ENCODE measurements at regions not wholly inside any gene's neighbourhood (a gene's known extent, or its start where the extent isn't known, plus 50 kb on each side); places are given as distances from the start of the nearest gene placed in this dataset.

DNA sequence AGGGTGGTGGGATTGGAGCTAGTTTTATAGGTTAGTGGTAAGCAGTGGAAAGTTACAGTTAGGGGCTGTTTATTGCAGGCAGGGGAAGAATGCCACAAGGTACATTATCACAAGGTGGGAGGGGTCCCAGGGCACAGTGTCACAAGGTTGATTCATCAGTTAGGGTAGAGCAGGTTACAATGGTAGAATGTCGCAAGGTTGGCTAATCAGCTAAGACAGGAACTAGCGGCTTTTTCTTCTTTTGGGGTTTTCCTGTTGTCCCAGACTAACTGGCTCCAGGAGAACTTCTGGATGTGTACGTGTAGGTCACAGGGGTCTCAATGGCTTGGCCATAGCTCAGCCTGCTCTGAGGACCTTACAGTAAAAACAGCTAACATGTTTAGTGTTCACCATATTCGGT lies 1221.1 kb downstream of the SLITRK1 start:
- DNase-seq = no peak

DNA sequence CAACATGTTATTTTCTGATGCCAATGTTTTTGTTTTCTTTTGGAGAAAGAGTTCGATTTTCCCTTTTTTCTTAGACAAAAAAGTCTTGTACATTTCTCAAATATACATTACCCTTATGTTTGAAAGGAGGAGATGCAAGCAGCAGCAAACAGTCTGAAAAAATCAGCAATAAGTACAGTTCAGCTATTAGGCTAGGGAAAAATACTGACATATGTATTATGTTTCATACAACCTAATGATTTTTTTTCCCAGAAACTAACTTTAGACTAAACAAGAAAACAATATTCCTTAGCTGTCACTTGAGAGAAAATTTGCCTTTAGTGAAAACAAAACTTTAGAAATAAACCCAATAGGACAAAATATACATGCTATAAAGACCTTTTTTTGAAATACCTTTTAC lies 1223.5 kb downstream of the SLITRK1 start:
- no peak for DNase-seq

DNA sequence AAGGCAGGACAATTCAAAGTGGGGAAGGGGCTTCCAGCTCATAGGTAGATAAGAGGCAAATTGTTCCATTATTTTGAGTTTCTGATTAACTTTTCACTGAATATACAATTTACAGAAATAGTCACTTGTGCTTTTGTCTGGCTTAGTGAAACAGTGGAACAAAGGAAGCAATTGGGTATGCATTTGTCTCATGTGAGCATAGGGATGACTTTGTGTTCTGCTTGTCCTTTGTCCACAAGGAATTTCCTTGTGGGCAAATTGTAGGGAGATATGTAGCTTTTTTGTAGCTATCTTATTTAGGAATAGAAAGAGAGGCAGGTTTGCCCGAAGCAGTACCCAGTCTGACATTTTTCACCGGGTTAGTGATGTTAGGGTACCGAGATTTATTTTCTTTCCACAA lies 1224.8 kb downstream of the SLITRK1 start:
- no peak for DNase-seq

DNA sequence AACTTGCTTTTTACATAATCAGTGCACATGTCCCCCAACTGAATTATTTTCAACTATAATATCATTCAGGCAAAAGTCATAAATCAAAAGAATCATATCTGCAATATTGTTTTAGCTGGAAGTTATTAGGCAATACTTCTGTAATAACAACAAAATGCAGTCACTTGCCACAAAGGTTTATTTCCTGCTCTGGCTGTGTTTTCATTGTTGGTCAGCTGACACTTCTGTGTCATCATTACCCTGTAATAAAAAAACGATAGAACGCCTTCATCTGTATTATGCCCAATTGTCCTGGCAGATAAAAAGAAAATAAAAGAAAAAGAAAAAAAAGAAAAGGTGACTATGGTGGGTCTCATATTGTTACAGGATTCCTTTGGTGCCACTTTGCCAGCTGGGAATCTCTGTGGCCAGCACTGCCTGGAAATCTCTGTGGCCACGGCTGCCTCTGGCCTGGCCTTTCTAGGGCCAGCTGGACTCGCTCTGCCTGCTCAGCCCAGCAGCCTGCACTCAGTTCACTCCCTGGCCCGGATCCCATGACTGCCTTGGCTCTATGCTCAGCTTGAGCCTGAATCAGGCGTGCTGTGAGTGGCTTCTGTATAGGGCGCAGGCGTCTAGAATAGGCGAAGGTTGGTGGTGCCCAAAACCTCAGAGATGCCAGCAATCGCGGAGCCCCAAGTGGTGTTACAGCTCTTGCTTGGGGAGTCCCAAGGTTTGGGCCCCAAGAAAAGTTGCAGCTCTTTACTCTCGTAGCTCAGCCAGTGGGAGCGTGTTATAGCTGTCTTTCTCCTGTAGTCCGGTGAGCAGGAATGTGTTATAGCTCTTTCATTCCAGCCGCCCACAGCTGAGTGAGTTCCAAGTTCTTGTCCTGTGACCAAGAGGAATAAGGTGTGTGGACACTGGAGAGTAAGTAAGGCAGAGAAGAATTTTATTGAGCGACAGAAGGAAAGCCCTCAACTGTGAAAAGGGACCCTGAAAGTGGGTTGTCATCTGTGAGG lies 1227.1 kb downstream of the SLITRK1 start:
- DNase-seq = peak; percentile 6

DNA sequence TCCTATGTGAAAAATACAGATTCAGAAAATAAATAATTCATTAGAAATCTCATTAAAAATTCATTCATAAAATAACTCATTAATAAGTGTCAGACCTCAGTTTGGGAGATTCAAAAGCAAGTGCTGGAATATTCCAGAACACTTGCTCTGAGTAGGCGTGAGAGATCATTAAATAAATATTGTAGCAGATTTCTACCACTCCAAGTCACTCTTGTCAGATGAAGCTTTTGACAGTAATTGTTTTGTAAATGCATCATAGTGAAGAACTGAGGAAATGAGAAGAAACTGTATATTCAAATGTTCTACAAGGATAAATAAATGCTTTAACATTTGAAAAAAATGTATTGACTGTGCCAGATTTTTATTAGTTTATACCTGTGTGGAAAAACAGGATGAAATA lies 1228.1 kb downstream of the SLITRK1 start:
- DNase-seq = no peak

DNA sequence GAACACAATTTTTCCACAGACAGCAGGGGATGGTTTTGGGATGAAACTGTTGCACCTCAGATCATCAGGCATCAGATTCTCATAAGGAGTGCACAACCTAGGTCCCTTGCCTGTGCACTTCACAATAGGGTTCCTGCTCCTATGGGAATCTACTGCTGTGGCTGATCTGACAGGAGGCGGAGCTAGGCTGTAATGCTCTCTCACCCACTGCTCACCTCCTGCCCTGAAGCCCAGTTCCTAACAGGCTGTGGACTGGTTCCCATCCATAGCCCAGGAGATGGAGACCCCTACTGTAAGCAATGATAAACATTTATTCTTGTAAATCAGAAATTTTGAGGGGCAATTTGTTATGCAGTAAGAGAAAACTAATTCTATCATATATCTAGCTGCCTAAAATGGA lies 1234.7 kb downstream of the SLITRK1 start:
- no peak for DNase-seq

DNA sequence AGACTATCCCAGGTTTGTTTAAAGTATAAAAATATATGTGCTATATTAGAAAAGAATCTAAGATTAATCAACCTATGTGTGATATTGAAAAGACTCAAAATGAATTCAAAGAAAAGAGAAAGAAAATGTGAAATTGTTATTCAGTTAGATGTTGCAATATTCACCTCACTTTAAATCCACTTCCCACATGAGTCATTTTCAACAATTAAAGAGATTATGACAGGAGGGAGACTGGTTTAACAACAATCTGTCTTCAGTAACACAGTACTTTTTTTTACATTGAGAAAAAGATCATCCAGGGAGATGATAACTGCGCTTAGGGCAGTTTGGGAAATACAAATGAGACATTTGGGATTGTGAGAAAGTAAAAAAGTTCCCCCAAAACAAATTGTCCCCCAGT lies 1246.2 kb downstream of the SLITRK1 start:
- peak; percentile 10 for DNase-seq

DNA sequence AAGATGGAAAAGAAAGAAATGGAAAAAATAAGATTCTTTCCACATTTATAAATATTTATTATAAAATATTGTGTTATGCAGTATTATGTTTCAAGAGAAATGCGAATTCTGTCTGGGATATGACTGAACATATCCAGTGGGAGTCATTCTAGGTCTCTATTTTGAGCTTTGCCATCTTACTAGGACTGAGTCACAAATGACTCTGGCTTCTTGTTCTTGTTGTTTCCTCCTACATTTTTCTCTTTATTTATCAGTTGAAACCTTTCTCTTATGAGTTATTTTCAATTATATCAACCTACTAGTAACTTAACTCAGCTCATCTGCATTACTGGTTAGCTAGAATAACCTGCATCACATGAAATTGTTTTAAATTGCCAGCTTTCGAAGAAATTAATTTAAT lies 1247.3 kb downstream of the SLITRK1 start:
- DNase-seq = no peak

DNA sequence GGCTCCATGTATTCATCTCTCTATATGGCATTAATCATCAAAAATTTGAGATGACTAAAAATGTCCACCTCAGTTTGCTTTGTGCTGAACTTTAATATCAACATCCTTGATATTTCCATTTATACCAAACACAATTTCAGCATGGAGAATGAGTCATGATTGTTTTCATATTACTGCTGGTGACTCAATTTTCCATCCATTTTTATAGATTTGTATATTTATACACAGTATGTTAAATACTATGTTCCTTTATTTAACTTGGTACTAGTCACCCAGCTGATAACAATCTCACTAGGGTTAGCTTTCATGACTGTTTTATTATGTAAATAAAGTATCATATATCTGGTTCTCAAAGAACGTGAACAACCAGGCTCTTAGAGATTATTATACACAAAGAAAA lies 1255.1 kb downstream of the SLITRK1 start:
- peak; percentile 53 for DNase-seq

DNA sequence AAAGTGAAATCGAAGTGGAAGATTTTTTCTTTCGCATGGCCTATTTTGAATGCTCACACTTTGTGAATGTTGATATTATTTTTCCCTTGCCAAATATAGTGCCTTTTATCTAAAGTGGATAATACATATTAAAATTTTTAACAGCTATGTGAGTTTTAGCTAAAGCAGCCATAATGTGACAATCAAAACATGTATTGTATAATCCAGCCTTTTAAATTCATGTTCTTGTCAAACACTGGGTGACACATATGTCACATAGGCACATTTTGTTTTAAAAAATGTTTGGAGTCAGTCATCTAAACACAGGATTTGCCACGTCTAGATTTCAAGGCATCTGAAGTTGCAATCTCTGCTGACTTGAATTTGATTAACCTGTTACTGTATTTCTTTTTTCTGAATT lies 1256.6 kb downstream of the SLITRK1 start:
- no peak for DNase-seq

DNA sequence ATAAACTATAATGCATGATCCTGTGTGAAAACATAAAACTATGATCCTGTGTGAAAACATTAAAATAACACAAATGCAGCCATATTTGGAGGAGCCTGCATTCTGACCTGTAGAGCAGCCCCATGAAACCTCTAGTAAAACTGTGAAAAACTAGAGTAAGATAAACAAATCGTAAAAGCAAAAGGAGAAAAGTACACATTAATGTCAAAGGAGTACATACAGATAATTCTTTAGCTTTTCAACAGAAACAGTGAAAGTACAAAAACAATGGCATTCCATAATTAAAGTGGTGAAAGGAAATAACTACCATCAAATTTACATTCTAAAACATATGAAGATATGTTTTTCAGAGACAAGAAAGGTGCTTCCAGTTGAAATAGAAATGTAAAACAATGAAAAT lies 1267.2 kb downstream of the SLITRK1 start:
- no peak for DNase-seq

DNA sequence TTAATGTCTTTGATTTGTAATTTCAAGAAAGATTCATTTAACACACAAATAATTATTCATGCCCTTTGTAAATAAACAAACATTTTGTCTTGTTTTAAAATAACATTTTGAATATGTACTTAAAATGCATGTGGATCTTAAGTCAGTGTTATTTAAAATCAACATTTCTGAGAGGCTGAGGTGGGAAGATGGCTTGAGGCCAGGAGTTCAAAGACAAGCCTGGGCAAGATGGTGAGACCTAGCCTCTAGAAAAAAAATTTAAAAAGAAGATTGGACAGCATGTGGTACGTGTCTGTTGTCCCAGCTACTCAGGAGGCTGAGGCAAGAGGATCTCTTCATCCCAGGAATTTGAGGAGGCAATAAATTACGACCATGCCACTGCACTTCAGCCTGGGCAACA lies 1268.2 kb downstream of the SLITRK1 start:
- DNase-seq = no peak

DNA sequence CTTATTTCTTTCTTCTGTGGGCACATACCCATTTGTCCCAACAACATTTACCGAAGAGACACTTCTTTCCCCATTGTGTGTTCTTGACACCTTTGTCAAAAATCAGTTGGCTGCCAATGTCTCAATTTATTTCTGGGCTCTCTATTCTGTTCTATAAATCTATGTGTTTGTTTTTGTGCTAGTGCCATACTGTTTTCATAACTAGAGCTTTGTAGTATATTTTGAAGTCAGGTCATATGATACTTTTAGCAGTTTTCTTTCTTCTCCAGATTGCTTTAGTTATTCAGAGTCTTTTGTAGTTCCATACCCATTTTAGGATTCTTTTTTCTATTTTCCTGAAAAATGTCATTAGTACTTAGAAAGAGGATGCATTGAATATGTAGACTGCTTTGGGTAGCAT lies 1276.3 kb downstream of the SLITRK1 start:
- DNase-seq = no peak

DNA sequence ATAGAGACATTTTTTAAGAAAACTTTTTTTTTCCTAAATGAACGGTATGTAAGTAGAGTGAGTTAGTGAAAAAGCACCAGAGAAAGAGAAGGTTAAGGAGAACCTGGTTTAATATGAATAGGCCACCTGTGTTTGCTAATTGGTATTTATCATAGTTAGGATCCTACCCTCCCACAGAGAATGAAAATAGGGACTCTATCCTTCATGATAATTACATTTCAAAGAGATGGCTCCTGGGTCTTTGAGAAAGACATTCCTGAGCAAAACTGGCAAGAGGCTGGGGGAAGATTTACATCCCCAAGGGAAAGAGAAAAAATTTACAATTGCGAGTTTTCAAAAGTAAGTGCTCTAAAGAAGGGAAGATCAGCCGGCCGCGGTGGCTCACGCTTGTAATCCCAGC lies 1284.5 kb downstream of the SLITRK1 start:
- no peak for DNase-seq

DNA sequence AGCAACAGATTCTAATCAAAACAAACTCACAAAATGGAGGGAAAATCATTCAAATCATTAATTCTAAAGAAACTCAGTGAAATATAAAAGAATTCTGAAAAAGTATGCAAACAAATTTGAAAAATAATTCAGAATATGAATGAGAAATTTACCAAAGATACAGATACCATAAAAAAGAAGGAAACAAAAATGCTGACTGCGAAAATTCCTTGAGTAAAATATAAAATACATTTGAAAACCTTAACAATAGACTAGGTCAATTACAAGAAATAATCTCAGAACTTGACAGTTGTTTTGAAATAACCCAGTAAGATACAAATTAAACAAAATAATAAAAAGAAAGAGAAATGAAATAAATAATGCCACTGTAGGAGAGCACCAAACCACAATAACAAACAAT lies 1289.0 kb downstream of the SLITRK1 start:
- DNase-seq = no peak

DNA sequence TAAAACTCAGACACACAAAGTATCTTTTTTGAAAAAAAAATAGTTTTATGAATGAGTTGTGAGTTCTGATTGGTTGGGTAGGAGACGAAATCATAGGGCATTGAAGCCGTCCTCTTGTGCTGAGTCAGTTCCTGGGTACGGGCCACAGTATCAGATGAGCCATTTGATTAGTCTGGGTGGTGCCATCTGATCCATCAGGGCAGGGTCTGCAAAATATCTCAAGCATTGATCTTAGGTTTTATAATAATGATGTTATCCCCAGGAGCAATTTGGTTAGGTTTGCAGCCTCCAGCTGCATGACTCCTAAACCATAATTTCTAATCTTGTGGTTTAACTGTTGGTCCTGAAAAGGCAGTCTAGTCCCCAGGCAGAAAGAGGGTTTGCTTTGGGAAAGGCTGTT lies 1310.6 kb downstream of the SLITRK1 start:
- no peak for DNase-seq

DNA sequence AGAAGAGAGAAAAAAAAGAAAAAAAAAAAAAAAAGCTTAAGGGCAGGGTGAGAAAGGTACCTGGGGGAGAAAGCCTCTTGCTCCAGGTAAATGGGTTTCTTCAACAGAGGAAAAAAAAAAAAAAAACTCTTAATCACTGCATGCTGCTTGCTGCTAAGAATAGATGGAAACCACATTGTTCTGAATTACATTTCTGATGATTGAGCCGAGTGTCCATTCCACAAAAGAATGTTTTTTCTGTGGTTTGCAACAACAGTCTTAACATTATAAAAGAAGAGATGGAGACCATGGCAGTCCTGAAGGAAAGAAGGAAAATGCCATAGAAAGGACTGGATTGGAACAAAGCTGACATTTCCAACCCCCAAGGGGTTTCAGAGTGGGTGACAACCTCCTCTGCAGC lies 1312.7 kb downstream of the SLITRK1 start:
- no peak for DNase-seq

DNA sequence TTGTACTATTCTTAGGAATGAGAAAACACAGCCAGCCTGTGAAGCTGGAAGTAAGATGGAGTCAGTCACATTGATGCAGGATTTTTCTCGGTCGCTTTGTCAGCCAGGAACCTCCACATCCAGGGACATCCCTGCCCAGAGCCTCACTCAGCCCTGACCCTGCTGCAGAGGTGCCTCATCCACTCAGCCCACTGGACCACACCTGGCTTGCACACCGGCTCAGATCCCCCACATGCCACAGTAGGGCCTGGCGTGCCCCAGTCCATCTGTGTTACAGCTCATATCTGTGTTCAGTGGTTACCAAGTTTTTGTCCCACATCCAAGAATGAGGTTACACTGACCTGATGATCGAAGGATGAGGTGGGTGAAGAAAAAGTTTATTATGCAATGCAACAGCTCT lies 1315.4 kb downstream of the SLITRK1 start:
- DNase-seq = no peak

DNA sequence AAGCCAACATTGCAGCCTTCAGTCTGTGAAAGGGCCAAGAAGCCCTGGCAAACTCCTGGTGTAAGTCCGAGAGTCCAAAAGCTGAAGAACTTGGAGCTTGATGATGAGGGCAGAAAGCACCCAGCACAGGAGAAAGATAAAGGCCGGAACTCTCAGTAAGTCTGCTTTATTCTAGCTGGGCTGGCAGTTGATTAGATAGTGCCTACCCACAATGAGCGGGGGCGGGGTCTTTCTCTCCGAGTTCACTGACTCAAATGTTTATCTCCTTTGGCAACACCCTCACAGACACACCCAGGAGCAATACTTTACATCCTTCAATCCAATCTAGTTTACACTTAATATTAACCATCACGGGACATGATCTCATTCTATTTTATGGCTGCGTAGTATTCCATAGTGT lies 1317.1 kb downstream of the SLITRK1 start:
- DNase-seq = no peak

DNA sequence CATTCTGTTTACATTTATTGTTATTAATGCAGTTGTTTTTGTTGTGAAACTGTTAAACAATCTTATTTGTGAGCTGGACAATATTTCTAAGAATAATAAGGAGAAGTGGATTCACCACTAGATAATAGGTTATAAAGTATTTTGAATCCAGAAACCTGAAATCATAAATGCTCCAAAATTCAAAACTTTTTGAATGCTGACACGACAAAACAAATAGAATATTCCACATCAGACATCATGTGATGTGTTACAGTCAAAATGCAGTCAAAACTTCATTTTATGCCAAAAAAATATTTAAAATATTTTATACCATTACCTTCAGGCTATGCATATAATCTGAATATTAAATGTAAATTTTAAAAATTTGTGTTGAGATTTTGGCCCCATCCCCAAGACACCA lies 1321.4 kb downstream of the SLITRK1 start:
- no peak for DNase-seq

DNA sequence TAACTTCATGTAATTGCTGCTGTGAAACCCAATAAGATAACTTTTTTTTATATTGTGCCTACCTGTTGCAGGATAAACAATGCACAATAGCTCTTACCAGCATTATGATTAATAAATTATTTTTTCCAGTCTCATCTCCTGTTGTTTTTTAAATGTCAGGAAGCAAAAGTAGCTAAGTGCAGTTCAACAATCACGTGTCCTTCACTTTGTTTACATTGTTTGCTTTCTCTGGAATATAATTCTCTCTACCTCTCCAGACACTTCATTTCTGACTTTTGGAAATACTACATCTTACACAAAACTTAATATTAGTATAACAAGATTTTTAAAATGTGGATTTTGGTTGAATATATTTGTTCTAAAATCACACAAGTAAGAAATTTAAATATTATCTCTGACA lies 1359.4 kb downstream of the SLITRK1 start:
- DNase-seq = no peak

DNA sequence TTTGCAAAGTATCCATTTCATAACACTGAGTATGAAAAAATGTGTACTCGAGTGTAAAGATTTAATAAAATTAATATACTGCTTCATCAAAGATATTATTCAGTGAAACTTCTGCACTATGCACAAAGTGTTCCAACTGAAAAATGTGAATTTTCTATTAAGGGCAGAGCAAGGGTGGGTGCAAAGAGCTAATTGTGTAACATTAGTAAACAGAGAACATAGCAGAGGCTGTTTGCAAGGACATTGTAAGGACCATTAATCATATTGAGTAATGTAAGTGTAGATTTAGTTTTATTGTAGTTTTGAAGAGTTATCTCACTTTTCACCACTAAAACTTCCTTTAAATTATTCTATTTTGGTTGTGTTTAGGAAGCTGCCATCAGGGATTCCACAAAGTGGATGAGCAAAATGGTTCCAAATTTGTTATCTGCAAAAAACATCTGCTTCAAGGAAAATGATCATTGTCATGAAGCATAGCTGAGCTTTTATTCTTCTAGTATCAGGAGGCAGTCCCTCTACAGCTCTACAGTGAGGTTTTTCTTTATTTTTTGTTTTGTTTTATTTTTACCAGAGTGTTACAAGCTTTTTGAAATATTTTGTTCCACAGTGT lies 1375.4 kb downstream of the SLITRK1 start:
- DNase-seq = no peak

DNA sequence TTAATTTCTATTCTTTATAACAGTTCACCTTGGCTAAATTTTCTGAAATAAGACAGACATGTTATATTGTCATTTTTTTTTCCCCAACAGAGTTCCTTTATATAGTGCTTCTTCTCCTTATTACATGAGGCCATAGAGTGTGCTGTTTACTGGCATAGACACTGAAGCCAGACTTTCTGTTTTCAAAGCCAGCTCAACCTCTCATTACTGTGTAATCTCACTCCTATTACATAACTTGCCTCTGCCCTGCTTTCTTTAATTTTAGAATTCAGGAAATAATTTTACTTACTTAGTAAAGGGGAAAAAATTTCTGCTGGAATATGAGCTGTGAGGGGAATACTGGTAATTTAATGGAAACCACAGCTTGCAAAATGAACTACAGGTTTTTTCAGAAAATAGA lies 1380.4 kb downstream of the SLITRK1 start:
- DNase-seq = no peak

DNA sequence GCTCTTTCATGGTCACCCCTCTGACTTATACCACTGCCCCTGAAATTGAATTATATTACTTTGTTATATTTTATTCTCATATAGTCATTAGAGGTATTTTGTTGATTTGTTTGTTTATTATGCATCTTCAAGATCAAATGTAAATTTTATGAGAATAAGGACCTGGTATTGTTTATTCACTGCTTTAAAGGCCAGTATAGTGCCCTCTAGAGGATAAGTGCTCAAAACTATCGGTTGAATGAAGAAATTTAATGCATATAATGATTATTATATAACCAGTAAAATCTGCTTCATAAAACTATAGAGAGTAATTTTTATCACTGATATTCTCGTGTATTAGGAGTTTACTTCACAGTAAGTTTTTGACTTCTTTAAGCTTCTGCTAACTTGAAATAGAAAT lies 1401.9 kb downstream of the SLITRK1 start:
- DNase-seq = no peak

DNA sequence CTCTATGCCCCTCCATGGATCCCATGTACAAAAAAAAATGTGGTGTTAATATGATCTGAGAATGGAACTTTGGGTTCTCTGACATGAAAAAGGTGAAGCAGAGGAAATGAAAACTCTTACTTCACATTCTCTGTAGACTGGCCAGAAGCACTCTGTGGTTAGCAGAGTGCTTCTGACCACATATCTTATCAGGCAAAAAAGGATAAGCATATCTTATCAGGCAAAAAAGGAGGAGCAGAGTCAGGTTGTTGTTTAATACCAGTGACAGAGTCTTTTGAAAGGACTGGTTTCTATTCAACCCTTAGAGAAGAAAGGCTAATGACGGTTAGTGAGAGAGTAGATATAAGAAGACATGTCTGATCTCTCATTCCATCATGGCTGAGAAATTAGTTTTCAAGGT lies 1404.8 kb downstream of the SLITRK1 start:
- no peak for DNase-seq
